ENCODE measurements at regions not wholly inside any gene's neighbourhood (a gene's known extent, or its start where the extent isn't known, plus 50 kb on each side); places are given as distances from the start of the nearest gene placed in this dataset.

- no peaks in the 10 kb centered on the region for H3K27me3 Mint-ChIP-seq (ENCODE audit: insufficient read depth, unreplicated experiment)
- H3K36me3 Mint-ChIP-seq (ENCODE audit: insufficient read depth, unreplicated experiment) = no peaks in the 10 kb centered on the region
- H3K9me3 Mint-ChIP-seq (ENCODE audit: unreplicated experiment) = no peaks in the 10 kb centered on the region
- no peak overlapping the region for H3K27ac Mint-ChIP-seq (ENCODE audit: low read depth, unreplicated experiment)
- peaks cover 6% of the 10 kb centered on the region for H3K4me1 Mint-ChIP-seq (ENCODE audit: insufficient read depth, unreplicated experiment)
- DNase-seq (ENCODE audit: unreplicated experiment) = no peak
- POLR2A ChIA-PET = no interaction called here
- no TSS peak for BruUV-seq (replicated peaks)
- no peak overlapping the region for H3K4me3 Mint-ChIP-seq (ENCODE audit: unreplicated experiment)
- intact Hi-C loops (cut with micrococcal nuclease) = no loop called here
- TF ChIP-seq CTCF (IDR thresholded peaks at IDR 0.05; ENCODE audit: unreplicated experiment) = no peak
- CTCF ChIA-PET = interaction anchor here (0.6 kb wide), 1 partner anchor 212 kb away, joined by 3 read pairs; no protein-coding TSS in a partner anchor
Observed at GRCh38 chr11:107183953-107184352, 165.7 kb upstream of the GUCY1A2 start.

- intact Hi-C loops (cut with micrococcal nuclease) = no loop called here
- Mint-ChIP-seq H3K27ac (ENCODE audit: low read depth, unreplicated experiment) (no peak overlapping the region), H3K36me3 (ENCODE audit: insufficient read depth, unreplicated experiment) (no peaks in the 10 kb centered on the region), H3K9me3 (ENCODE audit: unreplicated experiment) (no peaks in the 10 kb centered on the region), H3K4me1 (ENCODE audit: insufficient read depth, unreplicated experiment) (peaks cover 6% of the 10 kb centered on the region), H3K27me3 (ENCODE audit: insufficient read depth, unreplicated experiment) (no peaks in the 10 kb centered on the region), H3K4me3 (ENCODE audit: unreplicated experiment) (no peak overlapping the region)
- POLR2A ChIA-PET = no interaction called here
- no peak for TF ChIP-seq CTCF (IDR thresholded peaks at IDR 0.05; ENCODE audit: unreplicated experiment)
- CTCF ChIA-PET = interaction anchor here (0.6 kb wide), 1 partner anchor 283 kb away, joined by 6 read pairs; no protein-coding TSS in a partner anchor
- BruUV-seq (replicated peaks) = no TSS peak
- no peak for DNase-seq (ENCODE audit: unreplicated experiment)
Observed at GRCh38 chr11:107182978-107183377, 164.7 kb upstream of the GUCY1A2 start.

GRCh38 chr11:107180236-107180635 is 162.0 kb upstream of the GUCY1A2 start:
- H3K27ac Mint-ChIP-seq (ENCODE audit: low read depth, unreplicated experiment) = no peak overlapping the region
- POLR2A ChIA-PET = interaction anchor here (0.8 kb wide), 1 partner anchor 48 kb away, joined by 5 read pairs; no protein-coding TSS in a partner anchor
- no peak for DNase-seq (ENCODE audit: unreplicated experiment)
- CTCF ChIA-PET = no interaction called here
- BruUV-seq (replicated peaks) = no TSS peak
- H3K27me3 Mint-ChIP-seq (ENCODE audit: insufficient read depth, unreplicated experiment) = no peaks in the 10 kb centered on the region
- TF ChIP-seq CTCF (IDR thresholded peaks at IDR 0.05; ENCODE audit: unreplicated experiment) = no peak
- H3K4me1 Mint-ChIP-seq (ENCODE audit: insufficient read depth, unreplicated experiment) = peaks cover 6% of the 10 kb centered on the region
- H3K4me3 Mint-ChIP-seq (ENCODE audit: unreplicated experiment) = no peak overlapping the region
- no peaks in the 10 kb centered on the region for H3K9me3 Mint-ChIP-seq (ENCODE audit: unreplicated experiment)
- intact Hi-C loops (cut with micrococcal nuclease) = no loop called here
- H3K36me3 Mint-ChIP-seq (ENCODE audit: insufficient read depth, unreplicated experiment) = no peaks in the 10 kb centered on the region

GRCh38 chr11:107179829-107180228 is 161.6 kb upstream of the GUCY1A2 start:
- POLR2A ChIA-PET = interaction anchor here (0.8 kb wide), 1 partner anchor 48 kb away, joined by 5 read pairs; no protein-coding TSS in a partner anchor
- Mint-ChIP-seq H3K4me1 (ENCODE audit: insufficient read depth, unreplicated experiment) (peaks cover 6% of the 10 kb centered on the region), H3K4me3 (ENCODE audit: unreplicated experiment) (no peak overlapping the region), H3K36me3 (ENCODE audit: insufficient read depth, unreplicated experiment) (no peaks in the 10 kb centered on the region), H3K9me3 (ENCODE audit: unreplicated experiment) (no peaks in the 10 kb centered on the region), H3K27ac (ENCODE audit: low read depth, unreplicated experiment) (no peak overlapping the region), H3K27me3 (ENCODE audit: insufficient read depth, unreplicated experiment) (no peaks in the 10 kb centered on the region)
- intact Hi-C loops (cut with micrococcal nuclease) = no loop called here
- BruUV-seq (replicated peaks) = no TSS peak
- CTCF ChIA-PET = no interaction called here
- TF ChIP-seq CTCF (IDR thresholded peaks at IDR 0.05; ENCODE audit: unreplicated experiment) = no peak
- no peak for DNase-seq (ENCODE audit: unreplicated experiment)
